Choroid plexus epithelial cell (primary cell): ENCODE measurements at regions not wholly inside any gene's neighbourhood (a gene's known extent, or its start where the extent isn't known, plus 50 kb on each side); places are given as distances from the start of the nearest gene placed in this dataset.

Experiments used
- DNase-seq: peaks from one replicate; pipeline ENCODE4 v3.0.0-alpha.2; 2010; ENCODE audit warnings: low read depth
- H3K4me3 ChIP-seq: 2 replicates; pipeline ENCODE4 v1.5.1; 2011; ENCODE audit warnings: low read depth, mild to moderate bottlenecking, control low read depth, low read length, moderate library complexity
- TF ChIP-seq, protein P1 (sequence below): conservative IDR thresholded peaks from 2 replicates; pipeline ENCODE4 v1.5.1; 2011; ENCODE audit warnings: low read depth, mild to moderate bottlenecking, control low read depth, inconsistent platforms, low read length, moderate library complexity

DNA sequence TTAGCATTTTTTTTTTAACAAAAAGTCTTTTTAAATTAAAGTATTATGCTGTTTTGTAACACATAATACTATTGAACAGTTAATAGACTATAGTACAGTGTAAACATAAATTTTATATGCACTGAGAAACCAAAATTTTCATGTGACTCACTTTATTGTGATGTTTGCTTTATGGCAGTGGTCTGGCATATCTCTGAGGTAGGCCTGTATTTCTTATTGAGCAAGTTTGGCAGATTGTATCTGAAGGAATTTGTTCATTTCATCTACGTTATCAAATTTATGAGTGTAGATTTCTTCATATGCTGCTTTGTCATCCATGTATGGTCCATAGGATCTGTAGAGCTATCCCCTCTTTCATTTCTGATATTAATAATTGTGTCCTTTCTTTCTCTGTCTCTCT, 78.8 kb upstream of the PDE3A start:
- H3K4me3 ChIP-seq, result no peak overlapping the region
- no peak for DNase-seq
- TF ChIP-seq, protein P1, sequence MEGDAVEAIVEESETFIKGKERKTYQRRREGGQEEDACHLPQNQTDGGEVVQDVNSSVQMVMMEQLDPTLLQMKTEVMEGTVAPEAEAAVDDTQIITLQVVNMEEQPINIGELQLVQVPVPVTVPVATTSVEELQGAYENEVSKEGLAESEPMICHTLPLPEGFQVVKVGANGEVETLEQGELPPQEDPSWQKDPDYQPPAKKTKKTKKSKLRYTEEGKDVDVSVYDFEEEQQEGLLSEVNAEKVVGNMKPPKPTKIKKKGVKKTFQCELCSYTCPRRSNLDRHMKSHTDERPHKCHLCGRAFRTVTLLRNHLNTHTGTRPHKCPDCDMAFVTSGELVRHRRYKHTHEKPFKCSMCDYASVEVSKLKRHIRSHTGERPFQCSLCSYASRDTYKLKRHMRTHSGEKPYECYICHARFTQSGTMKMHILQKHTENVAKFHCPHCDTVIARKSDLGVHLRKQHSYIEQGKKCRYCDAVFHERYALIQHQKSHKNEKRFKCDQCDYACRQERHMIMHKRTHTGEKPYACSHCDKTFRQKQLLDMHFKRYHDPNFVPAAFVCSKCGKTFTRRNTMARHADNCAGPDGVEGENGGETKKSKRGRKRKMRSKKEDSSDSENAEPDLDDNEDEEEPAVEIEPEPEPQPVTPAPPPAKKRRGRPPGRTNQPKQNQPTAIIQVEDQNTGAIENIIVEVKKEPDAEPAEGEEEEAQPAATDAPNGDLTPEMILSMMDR, result no peak

DNA sequence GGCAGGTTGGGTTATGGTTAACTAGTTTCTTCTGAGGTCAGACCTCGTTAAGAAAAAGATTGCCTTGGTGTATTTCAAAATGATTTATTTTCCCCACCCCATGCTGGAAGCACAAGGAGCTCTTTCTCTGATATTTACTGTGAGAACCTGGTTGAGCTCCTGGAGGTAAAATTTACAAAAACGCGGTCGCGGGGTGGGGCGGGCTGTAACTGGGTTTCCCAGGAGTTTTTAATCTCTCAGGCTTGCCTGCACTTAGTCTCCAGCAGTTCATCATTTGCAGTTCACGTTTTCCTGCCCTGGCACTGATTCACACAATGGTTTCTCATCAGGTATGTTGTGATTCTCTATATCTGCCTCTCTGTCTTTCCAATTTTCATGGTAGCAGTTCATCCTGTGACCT, 67.9 kb upstream of the PDE3A start:
- TF ChIP-seq, protein P1, result no peak
- no peak for DNase-seq
- no peak overlapping the region for H3K4me3 ChIP-seq

DNA sequence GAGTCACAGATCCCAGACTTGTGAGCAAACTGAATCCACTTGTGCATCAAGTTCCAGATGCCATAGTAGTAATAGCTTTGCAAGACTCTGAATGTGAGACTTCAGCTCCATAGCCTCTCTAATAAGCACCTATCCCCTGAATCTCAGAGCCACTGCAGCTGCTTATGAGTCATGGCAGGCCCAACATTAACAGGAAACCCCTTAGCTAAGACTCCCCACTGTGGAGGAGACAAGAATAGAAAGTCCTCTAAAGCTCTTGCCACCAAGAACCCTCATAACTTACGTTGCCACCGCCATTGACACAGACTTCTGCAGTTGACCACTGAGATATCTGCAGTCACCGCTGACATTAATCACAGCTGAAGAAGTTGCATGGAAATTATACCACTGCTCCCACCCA, 62.9 kb upstream of the PDE3A start:
- TF ChIP-seq, protein P1, result peak; percentile 22
- DNase-seq, result peak; percentile 87
- no peak overlapping the region for H3K4me3 ChIP-seq

DNA sequence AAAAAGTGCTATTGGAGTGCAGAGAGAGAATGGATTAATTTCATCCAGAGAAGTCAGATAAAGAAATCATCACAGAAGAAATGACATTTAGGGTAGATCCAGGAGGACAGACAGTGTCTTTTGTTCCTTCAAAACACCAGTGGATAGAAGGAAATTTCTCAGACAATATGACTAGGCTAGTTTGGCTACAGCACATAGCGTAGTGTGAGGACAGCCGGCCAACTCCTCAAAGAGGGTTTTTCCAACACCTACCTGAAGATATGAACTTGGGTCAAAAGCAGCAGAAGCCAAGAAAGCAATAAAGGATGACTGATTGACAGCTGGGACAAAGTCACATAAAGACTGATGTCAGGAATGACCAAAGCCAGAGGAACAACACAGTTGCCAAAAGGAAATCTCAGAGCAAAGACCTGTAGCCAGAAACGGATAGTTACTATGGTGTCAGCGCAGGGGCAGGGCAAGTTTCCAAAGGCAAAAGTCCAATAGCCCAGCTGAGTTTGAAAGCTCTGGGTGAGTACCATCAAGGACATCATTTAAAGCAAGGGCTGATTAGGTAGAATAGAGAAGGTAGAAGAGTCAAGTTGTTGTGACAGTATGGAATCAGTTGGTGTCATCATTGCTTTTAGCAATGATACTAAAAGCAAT, 58.7 kb upstream of the PDE3A start:
- H3K4me3 ChIP-seq, result no peak overlapping the region
- no peak for DNase-seq
- TF ChIP-seq, protein P1, result no peak

DNA sequence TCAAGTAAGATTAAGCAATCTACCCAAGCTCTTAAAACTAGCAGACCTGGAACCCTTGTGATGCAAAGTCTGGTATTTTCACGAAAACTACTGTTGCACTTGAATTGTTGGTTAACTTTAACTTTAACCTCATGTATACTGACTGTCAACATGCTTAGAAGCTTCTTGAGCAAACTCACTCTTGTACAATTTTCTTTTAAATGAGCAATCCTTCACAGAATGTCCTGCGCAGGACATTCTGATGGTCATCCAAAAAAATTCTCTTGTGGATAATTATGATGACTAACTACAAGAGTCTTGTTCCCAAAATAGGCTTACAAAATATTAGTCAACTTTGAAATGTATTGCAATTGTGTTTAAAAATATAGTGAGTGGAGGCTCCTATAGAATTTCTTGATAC, 54.0 kb upstream of the PDE3A start:
- peak; percentile 60 for DNase-seq
- H3K4me3 ChIP-seq, result no peak overlapping the region
- TF ChIP-seq, protein P1, result no peak

DNA sequence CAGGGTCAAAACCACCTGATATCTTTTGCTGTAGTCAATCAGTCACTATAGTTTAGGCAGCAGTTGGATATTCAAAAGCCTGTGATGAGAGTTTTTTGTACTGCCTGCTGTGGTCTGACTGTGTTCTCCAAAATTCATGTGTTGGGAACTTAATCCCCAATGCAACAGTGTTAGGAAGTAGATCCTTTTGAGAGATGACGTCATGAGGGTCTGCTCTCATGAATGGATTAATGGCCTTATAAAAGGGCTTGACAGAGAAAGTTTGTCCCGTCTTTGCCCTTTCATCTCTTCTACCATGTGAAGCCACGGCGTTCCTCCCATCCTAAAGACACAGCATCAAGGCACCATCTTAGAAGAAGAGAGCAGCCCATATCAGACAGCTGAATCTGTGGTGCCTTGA, 50.8 kb upstream of the PDE3A start:
- TF ChIP-seq, protein P1, result no peak
- no peak for DNase-seq
- no peak overlapping the region for H3K4me3 ChIP-seq
